Fibroblast of lung (primary cell): ENCODE measurements at regions not wholly inside any gene's neighbourhood (a gene's known extent, or its start where the extent isn't known, plus 50 kb on each side); places are given as distances from the start of the nearest gene placed in this dataset.

Source experiments
- CTCF ChIP-seq, 2 donors: IDR thresholded peaks in 1 of 2; conservative IDR thresholded peaks in 1 of 2; 1 replicate in 1 of 2; 2 replicates in 1 of 2; pipeline ENCODE4 v1.5.1; 2011 to 2012; ENCODE audit warnings: low read length in 2 of 2, control low read depth in 1 of 2, inconsistent platforms in 1 of 2, low read depth in 1 of 2, mild to moderate bottlenecking in 1 of 2
- EZH2 ChIP-seq: IDR thresholded peaks from 2 replicates; pipeline ENCODE4 v1.5.1; 2012; ENCODE audit warnings: low read length, control low read depth, mild to moderate bottlenecking; ENCODE audit errors: missing control alignments

DNA sequence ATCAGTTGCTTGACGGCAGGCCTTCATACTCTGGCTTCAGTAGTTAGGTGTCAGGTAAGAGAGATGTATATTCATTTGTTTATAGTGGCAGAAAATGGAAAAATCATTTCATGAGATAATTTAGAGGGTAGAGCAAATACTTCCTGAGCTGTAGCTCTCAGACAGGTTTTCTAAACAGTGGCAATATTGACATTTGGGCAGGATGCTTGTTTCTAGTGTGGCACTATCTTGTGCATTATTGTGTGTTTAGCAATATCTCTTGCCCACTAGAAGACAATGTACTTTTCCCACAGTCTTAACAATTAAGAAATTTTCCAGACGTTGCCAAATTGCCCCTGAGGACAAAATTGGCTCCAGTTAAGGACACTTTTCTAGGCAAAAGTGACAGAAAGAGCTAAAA, 1143.1 kb downstream of the PLA2G4A start:
- TF ChIP-seq CTCF (conservative IDR thresholded peaks at IDR 0.05 in 1 of 2, IDR thresholded peaks at IDR 0.05 in 1 of 2; ENCODE audit: low read depth in 1 of 2, low read length in 2 of 2): no peak
- no peak for TF ChIP-seq EZH2
